ENCODE measurements at regions not wholly inside any gene's neighbourhood (a gene's known extent, or its start where the extent isn't known, plus 50 kb on each side); places are given as distances from the start of the nearest gene placed in this dataset.

- TF ChIP-seq, protein P1, sequence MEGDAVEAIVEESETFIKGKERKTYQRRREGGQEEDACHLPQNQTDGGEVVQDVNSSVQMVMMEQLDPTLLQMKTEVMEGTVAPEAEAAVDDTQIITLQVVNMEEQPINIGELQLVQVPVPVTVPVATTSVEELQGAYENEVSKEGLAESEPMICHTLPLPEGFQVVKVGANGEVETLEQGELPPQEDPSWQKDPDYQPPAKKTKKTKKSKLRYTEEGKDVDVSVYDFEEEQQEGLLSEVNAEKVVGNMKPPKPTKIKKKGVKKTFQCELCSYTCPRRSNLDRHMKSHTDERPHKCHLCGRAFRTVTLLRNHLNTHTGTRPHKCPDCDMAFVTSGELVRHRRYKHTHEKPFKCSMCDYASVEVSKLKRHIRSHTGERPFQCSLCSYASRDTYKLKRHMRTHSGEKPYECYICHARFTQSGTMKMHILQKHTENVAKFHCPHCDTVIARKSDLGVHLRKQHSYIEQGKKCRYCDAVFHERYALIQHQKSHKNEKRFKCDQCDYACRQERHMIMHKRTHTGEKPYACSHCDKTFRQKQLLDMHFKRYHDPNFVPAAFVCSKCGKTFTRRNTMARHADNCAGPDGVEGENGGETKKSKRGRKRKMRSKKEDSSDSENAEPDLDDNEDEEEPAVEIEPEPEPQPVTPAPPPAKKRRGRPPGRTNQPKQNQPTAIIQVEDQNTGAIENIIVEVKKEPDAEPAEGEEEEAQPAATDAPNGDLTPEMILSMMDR (IDR thresholded peaks at IDR 0.05; ENCODE audit: low read depth, low read length, poor library complexity, severe bottlenecking), result no peak
- TF ChIP-seq EZH2phosphoT487 (IDR thresholded peaks at IDR 0.05; ENCODE audit: borderline replicate concordance, low read length), result no peak
Observed at GRCh38 chr4:62676962-62677361, 1476.8 kb downstream of the ADGRL3 start.

Measured in DOHH2 (cell line).